ENCODE measurements at regions not wholly inside any gene's neighbourhood (a gene's known extent, or its start where the extent isn't known, plus 50 kb on each side); places are given as distances from the start of the nearest gene placed in this dataset.

DNA sequence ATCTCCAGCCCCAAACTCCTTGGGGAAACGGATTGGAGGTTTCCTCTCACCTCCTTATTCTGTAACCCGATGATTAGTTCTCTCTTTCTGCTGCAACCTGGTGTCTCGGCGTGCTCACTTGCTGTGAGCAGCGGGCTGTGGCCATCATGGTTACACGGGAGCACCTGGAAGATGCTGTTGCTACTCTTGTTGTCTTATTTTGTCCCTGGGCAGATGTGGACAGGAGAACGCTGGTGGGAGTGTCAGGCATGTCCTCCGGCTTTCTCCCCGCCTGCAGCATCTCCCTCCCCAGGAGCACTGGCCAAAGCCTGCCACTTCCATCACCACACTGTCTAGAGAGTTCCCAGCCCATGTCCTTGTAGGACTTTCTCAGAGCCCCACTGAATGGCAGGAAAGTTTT lies 211.8 kb upstream of the ZNF536 start:
- TF ChIP-seq GATA2 (IDR thresholded peaks at IDR 0.05; ENCODE audit: low read depth, low read length) (no peak), GATA3 (IDR thresholded peaks at IDR 0.05; ENCODE audit: low read depth, low read length) (no peak)

Data from SH-SY5Y (cell line).